Smooth muscle cell (in vitro differentiated cells): ENCODE measurements at regions not wholly inside any gene's neighbourhood (a gene's known extent, or its start where the extent isn't known, plus 50 kb on each side); places are given as distances from the start of the nearest gene placed in this dataset.

Source experiments
- DNase-seq: peaks from one replicate; lab custom pipeline; 2025; ENCODE audit not compliant: unreplicated experiment; lab: John Stamatoyannopoulos, UW
- H2AFZ ChIP-seq: fragments of 200-600 bp; sonication (generic); 2 replicates; pipeline ENCODE4 v1.6.0; 2016; ENCODE audit warnings: antibody characterized with exemption, low read depth, mild to moderate bottlenecking
- H3F3A ChIP-seq: fragments of 200-600 bp; sonication (generic); 2 replicates; pipeline ENCODE4 v1.6.0; 2017; ENCODE audit warnings: antibody characterized with exemption, low read depth
- H3K27ac ChIP-seq: fragments of 200-600 bp; sonication (generic); 2 replicates; pipeline ENCODE4 v1.5.1; 2016; ENCODE audit warnings: low read depth, mild to moderate bottlenecking
- H3K27me3 ChIP-seq: fragments of 200-600 bp; sonication (generic); 2 replicates; pipeline ENCODE4 v1.6.1; 2016; ENCODE audit warnings: low read depth, mild to moderate bottlenecking
- H3K36me3 ChIP-seq: fragments of 200-600 bp; sonication (generic); 2 replicates; pipeline ENCODE4 v1.5.1; 2016; ENCODE audit warnings: low read depth
- H3K4me1 ChIP-seq: fragments of 200-600 bp; sonication (generic); 2 replicates; pipeline ENCODE4 v1.5.1; 2016; ENCODE audit warnings: low read depth
- H3K4me2 ChIP-seq: fragments of 200-600 bp; sonication (generic); 2 replicates; pipeline ENCODE4 v1.6.0; 2016; ENCODE audit warnings: mild to moderate bottlenecking
- H3K4me3 ChIP-seq: fragments of 200-600 bp; sonication (generic); 2 replicates; pipeline ENCODE4 v1.5.1; 2016; ENCODE audit warnings: mild to moderate bottlenecking
- H3K79me2 ChIP-seq: fragments of 200-600 bp; sonication (generic); 2 replicates; pipeline ENCODE4 v1.6.0; 2016; ENCODE audit warnings: low read depth, mild to moderate bottlenecking
- H3K9ac ChIP-seq: fragments of 200-600 bp; sonication (generic); 2 replicates; pipeline ENCODE4 v1.6.0; 2016; ENCODE audit warnings: low read depth
- H3K9me3 ChIP-seq: fragments of 200-600 bp; sonication (generic); replicated peaks from 2 replicates; pipeline ENCODE4 v1.5.1; 2016; ENCODE audit warnings: low read depth
- H4K20me1 ChIP-seq: fragments of 200-600 bp; sonication (generic); 2 replicates; pipeline ENCODE4 v1.6.0; 2016; ENCODE audit warnings: low read depth
- WGBS: methylation state at CpG from one replicate; pipeline ENCODE4 v1.1.7; 2016; ENCODE audit warnings: low lambda C conversion rate; 5-methylcytosine and 5-hydroxymethylcytosine counted together
- TF ChIP-seq, protein P1 (sequence below): fragments of 200-600 bp; sonication (generic); IDR thresholded peaks from 2 replicates; pipeline ENCODE4 v1.5.1; 2017; ENCODE audit warnings: borderline replicate concordance, mild to moderate bottlenecking, antibody characterized with exemption; ENCODE audit not compliant: insufficient read depth, poor library complexity, severe bottlenecking

DNA sequence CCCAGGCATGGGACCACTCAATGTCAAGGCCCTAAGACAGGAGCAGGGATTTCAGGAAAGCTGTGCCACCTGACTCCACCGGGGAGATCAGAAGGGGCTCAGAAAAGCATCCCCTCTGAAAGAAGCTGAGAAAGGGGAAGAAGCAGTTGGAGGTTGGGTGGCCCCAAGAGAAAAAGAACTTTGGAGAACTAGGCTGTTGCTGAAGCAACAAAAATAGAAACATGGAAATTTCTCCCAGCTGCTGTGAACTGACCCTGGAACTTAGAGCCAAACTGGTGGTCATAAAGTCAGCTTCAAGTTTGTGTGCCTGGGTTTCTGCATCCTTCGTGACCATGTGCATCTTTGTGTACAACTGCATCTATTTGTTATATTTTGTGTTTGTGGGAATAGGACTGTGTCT lies 534.5 kb downstream of the MAFB start:
- TF ChIP-seq, protein P1, sequence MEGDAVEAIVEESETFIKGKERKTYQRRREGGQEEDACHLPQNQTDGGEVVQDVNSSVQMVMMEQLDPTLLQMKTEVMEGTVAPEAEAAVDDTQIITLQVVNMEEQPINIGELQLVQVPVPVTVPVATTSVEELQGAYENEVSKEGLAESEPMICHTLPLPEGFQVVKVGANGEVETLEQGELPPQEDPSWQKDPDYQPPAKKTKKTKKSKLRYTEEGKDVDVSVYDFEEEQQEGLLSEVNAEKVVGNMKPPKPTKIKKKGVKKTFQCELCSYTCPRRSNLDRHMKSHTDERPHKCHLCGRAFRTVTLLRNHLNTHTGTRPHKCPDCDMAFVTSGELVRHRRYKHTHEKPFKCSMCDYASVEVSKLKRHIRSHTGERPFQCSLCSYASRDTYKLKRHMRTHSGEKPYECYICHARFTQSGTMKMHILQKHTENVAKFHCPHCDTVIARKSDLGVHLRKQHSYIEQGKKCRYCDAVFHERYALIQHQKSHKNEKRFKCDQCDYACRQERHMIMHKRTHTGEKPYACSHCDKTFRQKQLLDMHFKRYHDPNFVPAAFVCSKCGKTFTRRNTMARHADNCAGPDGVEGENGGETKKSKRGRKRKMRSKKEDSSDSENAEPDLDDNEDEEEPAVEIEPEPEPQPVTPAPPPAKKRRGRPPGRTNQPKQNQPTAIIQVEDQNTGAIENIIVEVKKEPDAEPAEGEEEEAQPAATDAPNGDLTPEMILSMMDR, result no peak
- Histone ChIP-seq H3K36me3 (no peaks in the 10 kb centered on the region), H2AFZ (no peak overlapping the region), H3K27ac (no peak overlapping the region), H3K4me3 (no peak overlapping the region), H3K79me2 (no peaks in the 10 kb centered on the region), H3K27me3 (no peaks in the 10 kb centered on the region), H3K4me2 (no peak overlapping the region), H3K4me1 (no peaks in the 10 kb centered on the region), H3F3A (no peaks in the 10 kb centered on the region), H3K9ac (no peak overlapping the region), H4K20me1 (no peaks in the 10 kb centered on the region), H3K9me3 (no peaks in the 10 kb centered on the region)
- DNase-seq, result no peak
- WGBS, result 83% methylated on average over 2 of the region's 2 CpGs

DNA sequence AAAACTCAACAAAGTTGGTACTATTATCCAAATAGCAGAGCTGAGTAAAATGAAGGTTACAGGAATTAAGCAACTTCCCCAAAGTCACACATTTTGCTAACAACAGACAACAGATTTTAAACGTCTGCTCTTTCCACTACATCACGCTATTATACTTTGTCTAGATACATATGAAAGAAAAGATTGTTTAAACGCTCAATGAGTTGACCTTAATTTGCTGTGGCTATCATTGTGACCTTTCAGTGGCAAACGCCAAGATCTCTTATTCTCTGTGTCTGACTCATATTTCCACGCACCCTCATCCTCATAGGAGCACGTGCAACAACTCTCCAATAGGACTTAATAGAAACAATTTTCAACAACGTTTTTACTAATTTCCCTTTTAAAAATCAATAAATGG lies 540.1 kb downstream of the MAFB start:
- H3K4me2 ChIP-seq, result no peak overlapping the region
- no peaks in the 10 kb centered on the region for H3K4me1 ChIP-seq
- DNase-seq, result no peak
- no peaks in the 10 kb centered on the region for H3K9me3 ChIP-seq
- H3K9ac ChIP-seq, result no peak overlapping the region
- no peak overlapping the region for H2AFZ ChIP-seq
- H3F3A ChIP-seq, result no peaks in the 10 kb centered on the region
- WGBS, result 79% methylated on average over 7 of the region's 7 CpGs
- H3K79me2 ChIP-seq, result no peaks in the 10 kb centered on the region
- H3K36me3 ChIP-seq, result no peaks in the 10 kb centered on the region
- TF ChIP-seq, protein P1, result no peak
- no peak overlapping the region for H3K4me3 ChIP-seq
- no peaks in the 10 kb centered on the region for H3K27me3 ChIP-seq
- no peak overlapping the region for H3K27ac ChIP-seq
- H4K20me1 ChIP-seq, result no peaks in the 10 kb centered on the region

DNA sequence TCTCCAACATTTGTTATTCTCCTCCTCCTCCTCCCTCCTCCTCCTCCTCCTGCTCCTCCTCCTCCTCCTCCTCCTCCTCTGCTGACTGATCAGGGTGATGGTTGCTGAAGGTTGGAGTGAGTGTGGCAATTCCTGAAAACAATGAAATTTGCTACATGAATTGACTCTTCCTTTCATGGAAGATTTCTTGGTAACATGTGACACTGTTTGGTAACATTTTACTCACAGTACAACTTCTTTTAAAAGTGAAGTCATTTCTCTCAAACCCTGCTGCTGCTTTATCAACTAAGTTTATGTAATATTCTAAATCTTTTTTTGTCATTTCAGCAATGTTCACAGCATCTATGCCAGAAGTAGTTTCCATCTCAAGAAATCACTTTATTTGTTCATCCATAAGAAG lies 543.0 kb downstream of the MAFB start:
- no peaks in the 10 kb centered on the region for H3K9me3 ChIP-seq
- TF ChIP-seq, protein P1, result no peak
- H2AFZ ChIP-seq, result no peak overlapping the region
- no peak overlapping the region for H3K4me3 ChIP-seq
- H3K36me3 ChIP-seq, result no peaks in the 10 kb centered on the region
- no peaks in the 10 kb centered on the region for H3K27me3 ChIP-seq
- H3K27ac ChIP-seq, result no peak overlapping the region
- no peak overlapping the region for H3K9ac ChIP-seq
- H3F3A ChIP-seq, result no peaks in the 10 kb centered on the region
- no peaks in the 10 kb centered on the region for H4K20me1 ChIP-seq
- no peak overlapping the region for H3K4me2 ChIP-seq
- no peaks in the 10 kb centered on the region for H3K4me1 ChIP-seq
- H3K79me2 ChIP-seq, result no peaks in the 10 kb centered on the region
- DNase-seq, result no peak

DNA sequence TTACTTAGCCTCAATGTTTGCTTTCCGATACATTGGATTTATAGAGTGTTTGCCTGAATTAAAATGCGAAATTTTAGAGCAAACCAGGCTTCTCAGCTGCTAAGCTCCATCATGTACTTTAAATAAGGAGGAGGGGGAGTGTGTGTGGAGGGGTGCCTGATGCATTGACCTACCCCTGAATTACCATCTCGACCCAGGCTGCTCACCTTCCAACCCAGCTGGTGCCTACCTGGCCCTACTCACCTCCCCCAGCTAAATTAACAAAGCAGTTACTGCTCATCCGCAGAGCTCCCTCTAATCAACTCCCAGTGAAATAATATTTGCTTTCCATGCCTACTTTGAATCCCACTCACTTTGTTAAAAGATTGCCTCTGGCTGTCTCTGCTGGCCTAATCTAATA lies 544.5 kb downstream of the MAFB start:
- Histone ChIP-seq H3K79me2 (no peaks in the 10 kb centered on the region), H4K20me1 (no peaks in the 10 kb centered on the region), H3K4me2 (no peak overlapping the region), H3K27ac (no peak overlapping the region), H3K36me3 (no peaks in the 10 kb centered on the region), H3K4me1 (no peaks in the 10 kb centered on the region), H3K9ac (no peak overlapping the region), H3F3A (no peaks in the 10 kb centered on the region), H3K27me3 (no peaks in the 10 kb centered on the region), H3K4me3 (no peak overlapping the region), H3K9me3 (no peaks in the 10 kb centered on the region), H2AFZ (no peak overlapping the region)
- 85% methylated on average over 4 of the region's 4 CpGs for WGBS
- TF ChIP-seq, protein P1, result no peak
- DNase-seq, result no peak
